Islet of Langerhans (tissue), 1 donor: ENCODE measurements at regions not wholly inside any gene's neighbourhood (a gene's known extent, or its start where the extent isn't known, plus 50 kb on each side); places are given as distances from the start of the nearest gene placed in this dataset.
"Not testable (repeated sequence)": the region's sequence is repeated elsewhere in the genome, so short reads cannot be mapped to it uniquely, and the experiment has no call there.

Experiments used
- FAIRE-seq: peaks from one replicate; lab custom pipeline; 2011; peaks lifted over from hg19 to GRCh38; lab: Jason Lieb, UNC

- no peak for FAIRE-seq
These were observed 55.4 kb upstream of the KLF14 start for GRCh38 chr7:130789436-130789835.

- no peak for FAIRE-seq
These were observed 57.7 kb upstream of the KLF14 start for GRCh38 chr7:130791746-130792145.

- FAIRE-seq = no peak
These were observed 60.0 kb upstream of the KLF14 start for GRCh38 chr7:130793855-130794618.

GRCh38 chr7:130794619-130794922 is 60.6 kb upstream of the KLF14 start:
- no peak for FAIRE-seq

- FAIRE-seq = not testable (repeated sequence)
These were observed 62.4 kb upstream of the KLF14 start for GRCh38 chr7:130796425-130796824.

- no peak for FAIRE-seq
These were observed 69.1 kb upstream of the KLF14 start for GRCh38 chr7:130803127-130803526.

GRCh38 chr7:130804220-130804619 is 70.2 kb upstream of the KLF14 start:
- FAIRE-seq = no peak

- not testable (repeated sequence) for FAIRE-seq
These were observed 78.8 kb upstream of the KLF14 start for GRCh38 chr7:130812819-130813218.

- no peak for FAIRE-seq
These were observed 80.8 kb upstream of the KLF14 start for GRCh38 chr7:130814778-130815335.

- FAIRE-seq = no peak
These were observed 84.0 kb upstream of the KLF14 start for GRCh38 chr7:130818056-130818455.

GRCh38 chr7:130821864-130822263 is 87.9 kb upstream of the KLF14 start:
- FAIRE-seq = no peak

GRCh38 chr7:130822642-130823041 is 88.6 kb upstream of the KLF14 start:
- FAIRE-seq = no peak

GRCh38 chr7:130823060-130823459 is 89.1 kb upstream of the KLF14 start:
- FAIRE-seq = no peak

- FAIRE-seq = no peak
These were observed 91.8 kb upstream of the KLF14 start for GRCh38 chr7:130825819-130826218.

- FAIRE-seq = no peak
These were observed 95.4 kb upstream of the KLF14 start for GRCh38 chr7:130829415-130829814.

- FAIRE-seq = no peak
These were observed 97.3 kb upstream of the KLF14 start for GRCh38 chr7:130831322-130831721.

- FAIRE-seq = peak; percentile 86
These were observed 97.9 kb upstream of the KLF14 start for GRCh38 chr7:130831817-130832481.

GRCh38 chr7:130838738-130839137 is 104.7 kb upstream of the KLF14 start:
- no peak for FAIRE-seq

- no peak for FAIRE-seq
These were observed 106.6 kb upstream of the KLF14 start for GRCh38 chr7:130840599-130840998.

- FAIRE-seq = no peak
These were observed 107.4 kb upstream of the KLF14 start for GRCh38 chr7:130841416-130841815.

GRCh38 chr7:130843703-130844102 is 109.7 kb upstream of the KLF14 start:
- FAIRE-seq = no peak

GRCh38 chr7:130844811-130845580 is 111.0 kb upstream of the KLF14 start:
- FAIRE-seq = no peak

- FAIRE-seq = no peak
These were observed 111.6 kb upstream of the KLF14 start for GRCh38 chr7:130845581-130846085.
